ENCODE measurements at regions not wholly inside any gene's neighbourhood (a gene's known extent, or its start where the extent isn't known, plus 50 kb on each side); places are given as distances from the start of the nearest gene placed in this dataset.

- Mint-ChIP-seq H3K36me3 (no peaks in the 10 kb centered on the region), H3K9me3 (no peaks in the 10 kb centered on the region), H3K4me3 (no peak overlapping the region), H3K4me1 (no peaks in the 10 kb centered on the region), H3K27me3 (ENCODE audit: low read depth) (no peaks in the 10 kb centered on the region), H3K27ac (no peak overlapping the region)
- no peak for TF ChIP-seq CTCF (IDR thresholded peaks at IDR 0.05; ENCODE audit: unreplicated experiment)
- no peak for DNase-seq (ENCODE audit: low spot score in 2 of 2, unreplicated experiment in 2 of 2)
Observed at GRCh38 chr5:97877588-97877987, 694.5 kb upstream of the RIOK2 start.

GRCh38 chr5:97888439-97888838 is 705.4 kb upstream of the RIOK2 start:
- DNase-seq (ENCODE audit: low spot score in 2 of 2, unreplicated experiment in 2 of 2): no peak
- Mint-ChIP-seq H3K27ac (no peak overlapping the region), H3K27me3 (ENCODE audit: low read depth) (no peaks in the 10 kb centered on the region), H3K4me3 (no peak overlapping the region), H3K9me3 (peaks cover 11% of the 10 kb centered on the region), H3K36me3 (no peaks in the 10 kb centered on the region), H3K4me1 (peaks cover 5% of the 10 kb centered on the region)
- no peak for TF ChIP-seq CTCF (IDR thresholded peaks at IDR 0.05; ENCODE audit: unreplicated experiment)

- TF ChIP-seq CTCF (IDR thresholded peaks at IDR 0.05; ENCODE audit: unreplicated experiment): no peak
- no peak for DNase-seq (ENCODE audit: low spot score in 2 of 2, unreplicated experiment in 2 of 2)
- peaks cover 5% of the 10 kb centered on the region for H3K4me1 Mint-ChIP-seq
- H3K9me3 Mint-ChIP-seq: peaks cover 11% of the 10 kb centered on the region
- H3K4me3 Mint-ChIP-seq: no peak overlapping the region
- no peak overlapping the region for H3K27ac Mint-ChIP-seq
- no peaks in the 10 kb centered on the region for H3K36me3 Mint-ChIP-seq
- H3K27me3 Mint-ChIP-seq (ENCODE audit: low read depth): no peaks in the 10 kb centered on the region
Observed at GRCh38 chr5:97891971-97892370, 708.9 kb upstream of the RIOK2 start.

GRCh38 chr5:97903742-97904141 is 720.7 kb upstream of the RIOK2 start:
- no peak overlapping the region for H3K4me3 Mint-ChIP-seq
- H3K36me3 Mint-ChIP-seq: no peaks in the 10 kb centered on the region
- no peaks in the 10 kb centered on the region for H3K27me3 Mint-ChIP-seq (ENCODE audit: low read depth)
- H3K9me3 Mint-ChIP-seq: peaks cover 59% of the 10 kb centered on the region
- no peak overlapping the region for H3K27ac Mint-ChIP-seq
- no peak for TF ChIP-seq CTCF (IDR thresholded peaks at IDR 0.05; ENCODE audit: unreplicated experiment)
- no peak for DNase-seq (ENCODE audit: low spot score in 2 of 2, unreplicated experiment in 2 of 2)
- H3K4me1 Mint-ChIP-seq: no peaks in the 10 kb centered on the region

- no peak overlapping the region for H3K4me3 Mint-ChIP-seq
- DNase-seq (ENCODE audit: low spot score in 2 of 2, unreplicated experiment in 2 of 2): no peak
- peaks cover 53% of the 10 kb centered on the region for H3K9me3 Mint-ChIP-seq
- H3K27ac Mint-ChIP-seq: no peak overlapping the region
- no peaks in the 10 kb centered on the region for H3K4me1 Mint-ChIP-seq
- H3K27me3 Mint-ChIP-seq (ENCODE audit: low read depth): no peaks in the 10 kb centered on the region
- no peak for TF ChIP-seq CTCF (IDR thresholded peaks at IDR 0.05; ENCODE audit: unreplicated experiment)
- no peaks in the 10 kb centered on the region for H3K36me3 Mint-ChIP-seq
Observed at GRCh38 chr5:97906135-97906534, 723.1 kb upstream of the RIOK2 start.

All from mesothelial cell of epicardium (in vitro differentiated cells).